GM21381 (cell line): ENCODE measurements at regions not wholly inside any gene's neighbourhood (a gene's known extent, or its start where the extent isn't known, plus 50 kb on each side); places are given as distances from the start of the nearest gene placed in this dataset.
A peak's percentile ranks its signal among the peaks of the same experiment; 100 is the strongest.

Experiments used
- ATAC-seq: cut with Tn5 transposase; IDR thresholded peaks from one replicate; pipeline ENCODE4 v1.9.1; 2021; ENCODE audit warnings: mild to moderate bottlenecking, moderate library complexity; ENCODE audit not compliant: unreplicated experiment

- no peak for ATAC-seq
Measured at GRCh38 chr18:26745288-26746181, 120.0 kb downstream of the AQP4 start.

- ATAC-seq: no peak
Measured at GRCh38 chr18:26741758-26742157, 123.7 kb downstream of the AQP4 start.

- no peak for ATAC-seq
Measured at GRCh38 chr18:26741048-26741447, 124.5 kb downstream of the AQP4 start.

DNA sequence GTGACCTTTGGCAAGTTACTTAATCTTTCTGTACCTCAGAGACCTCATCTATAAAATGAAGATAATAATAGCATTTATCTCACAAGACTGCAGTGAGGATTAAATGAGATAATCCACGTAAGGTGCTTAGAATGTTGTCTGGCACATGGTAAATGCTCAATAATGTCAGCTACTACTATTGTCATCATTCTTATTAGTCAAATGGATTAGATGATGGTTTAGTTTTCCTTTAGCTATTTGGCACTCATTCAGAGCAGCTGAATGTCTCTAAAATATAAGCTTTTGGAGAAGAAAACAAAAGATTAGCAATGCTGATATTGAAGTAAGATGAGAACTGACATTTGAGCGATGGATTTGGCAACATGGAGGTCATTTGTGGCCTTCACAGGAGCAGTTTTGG, 125.1 kb downstream of the AQP4 start:
- ATAC-seq: no peak

- ATAC-seq: no peak
Measured at GRCh38 chr18:26738706-26739105, 126.8 kb downstream of the AQP4 start.

GRCh38 chr18:26736301-26736700, 129.2 kb downstream of the AQP4 start:
- no peak for ATAC-seq

GRCh38 chr18:26734760-26735159, 130.7 kb downstream of the AQP4 start:
- ATAC-seq: no peak

GRCh38 chr18:26729449-26729848, 136.1 kb downstream of the AQP4 start:
- no peak for ATAC-seq

- ATAC-seq: no peak
Measured at GRCh38 chr18:26729008-26729407, 136.5 kb downstream of the AQP4 start.

DNA sequence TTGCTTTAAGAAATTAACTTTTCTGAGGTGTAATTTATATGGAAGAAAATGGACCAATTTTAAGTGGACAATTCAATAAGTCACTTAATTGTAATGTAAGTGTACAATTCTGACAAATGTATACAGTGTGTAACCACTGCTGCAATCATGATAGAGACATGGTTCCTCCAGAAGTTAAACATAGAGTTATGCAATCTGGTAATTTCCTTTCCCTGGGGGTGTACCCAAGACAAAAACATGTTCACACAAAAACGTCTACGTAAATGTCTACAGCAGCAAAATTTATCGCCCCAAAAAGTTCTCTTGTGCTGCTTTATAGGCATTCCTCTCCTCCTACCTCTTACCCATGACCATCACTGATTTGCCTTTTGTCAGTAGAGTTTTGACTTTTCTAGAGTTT, 141.5 kb downstream of the AQP4 start:
- ATAC-seq: no peak

DNA sequence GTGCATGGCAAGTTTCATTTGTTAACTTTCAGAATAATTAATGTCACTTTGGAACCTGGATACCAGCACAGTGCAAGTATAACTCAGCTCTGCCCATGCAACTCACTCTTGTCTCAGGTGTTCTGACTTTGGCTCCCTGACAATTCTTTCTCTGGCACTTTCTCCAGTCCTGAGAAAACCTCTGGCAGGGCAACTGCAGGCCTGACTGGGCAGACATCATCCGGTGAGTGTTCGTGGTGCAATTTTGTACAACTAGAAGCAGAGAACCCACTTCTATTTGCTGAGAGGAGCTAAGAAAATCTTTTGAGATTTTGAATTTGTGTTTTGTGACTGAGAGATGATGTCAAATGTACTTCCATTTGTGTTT, 143.0 kb downstream of the AQP4 start:
- ATAC-seq: no peak

- ATAC-seq: no peak
Measured at GRCh38 chr18:26721854-26722564, 143.5 kb downstream of the AQP4 start.

DNA sequence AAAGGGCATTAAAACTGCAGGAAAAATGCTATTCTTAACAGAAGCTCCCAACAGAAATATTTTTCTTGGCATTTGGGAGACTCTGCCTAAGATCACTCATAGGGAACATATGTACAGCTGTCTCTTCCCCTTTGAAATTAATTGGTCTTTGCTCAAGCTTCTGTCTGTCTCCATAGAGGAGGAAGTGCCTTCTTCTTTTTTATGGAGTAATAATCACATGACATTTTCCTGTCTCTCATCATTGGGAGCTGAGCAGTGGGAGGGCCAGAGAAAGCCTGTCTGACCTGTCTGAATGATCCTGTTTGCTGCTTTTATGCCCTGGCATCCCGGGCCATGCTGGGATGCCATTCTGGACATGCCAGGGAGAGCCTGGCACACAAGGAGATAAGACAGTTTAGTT, 145.6 kb downstream of the AQP4 start:
- ATAC-seq: no peak

GRCh38 chr18:26717123-26717719, 148.3 kb downstream of the AQP4 start:
- ATAC-seq: no peak

GRCh38 chr18:26714739-26715138, 150.8 kb downstream of the AQP4 start:
- no peak for ATAC-seq

- no peak for ATAC-seq
Measured at GRCh38 chr18:26711756-26712155, 153.8 kb downstream of the AQP4 start.

DNA sequence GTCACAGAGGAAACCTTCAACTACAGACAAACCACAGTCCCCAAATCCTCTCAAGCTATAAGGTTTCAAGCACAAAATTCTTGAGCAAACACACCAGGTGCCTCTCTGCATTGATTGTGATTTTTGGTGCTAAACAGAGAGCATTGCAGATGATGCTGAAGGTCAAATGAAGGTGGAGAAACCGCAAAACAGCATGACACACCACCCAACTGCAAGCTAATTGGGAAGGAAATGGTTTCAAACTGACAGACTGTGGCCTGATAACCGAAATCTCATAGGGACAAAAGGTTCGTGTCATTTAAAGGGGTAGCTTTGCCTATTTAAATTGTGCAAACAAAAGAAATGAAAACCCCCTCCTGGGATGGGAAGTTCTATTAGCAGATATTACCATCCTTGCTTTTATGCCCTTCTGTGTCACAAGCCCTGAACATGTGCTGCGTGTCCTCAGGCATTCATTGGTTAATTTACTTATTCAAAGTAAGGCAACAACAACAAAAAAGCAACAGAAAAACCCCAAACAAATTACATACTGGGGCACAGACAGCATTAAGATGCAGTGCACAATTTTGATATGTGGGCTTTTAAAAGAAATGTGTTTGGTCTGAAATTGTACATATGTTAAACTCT, 154.9 kb downstream of the AQP4 start:
- peak; percentile 90 for ATAC-seq

- ATAC-seq: no peak
Measured at GRCh38 chr18:26709897-26710296, 155.6 kb downstream of the AQP4 start.

GRCh38 chr18:26708806-26709716, 156.4 kb downstream of the AQP4 start:
- no peak for ATAC-seq

GRCh38 chr18:26706911-26707351, 158.6 kb downstream of the AQP4 start:
- ATAC-seq: no peak
